ENCODE measurements at regions not wholly inside any gene's neighbourhood (a gene's known extent, or its start where the extent isn't known, plus 50 kb on each side); places are given as distances from the start of the nearest gene placed in this dataset.

DNA sequence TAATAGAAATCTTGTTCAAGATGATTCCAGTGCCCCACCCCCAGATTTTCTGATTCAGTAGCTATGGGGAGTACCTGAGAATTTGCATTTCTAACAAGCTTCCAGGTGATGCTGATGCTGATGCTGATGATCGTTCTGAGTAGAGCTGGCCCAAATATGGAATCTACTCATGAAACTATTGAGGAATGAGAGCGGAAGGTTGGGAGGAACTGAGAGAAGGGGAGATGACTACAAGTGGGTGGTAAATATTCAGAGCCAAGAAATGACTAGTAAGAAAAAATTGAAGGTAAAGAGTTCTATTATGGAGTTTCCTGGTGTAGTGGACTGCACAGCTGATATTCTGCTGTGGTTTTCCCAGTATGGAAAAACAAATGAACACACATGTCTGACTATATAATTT lies 235.4 kb upstream of the FN1 start:
- TF ChIP-seq EZH2 (IDR thresholded peaks at IDR 0.05; ENCODE audit: insufficient read depth, poor library complexity, severe bottlenecking) (no peak), EZH2phosphoT487 (IDR thresholded peaks at IDR 0.05; ENCODE audit: insufficient read depth, low read depth) (no peak)
